ENCODE measurements at regions not wholly inside any gene's neighbourhood (a gene's known extent, or its start where the extent isn't known, plus 50 kb on each side); places are given as distances from the start of the nearest gene placed in this dataset.
"Not testable (repeated sequence)": the region's sequence is repeated elsewhere in the genome, so short reads cannot be mapped to it uniquely, and the experiment has no call there.

GRCh38 chrX:129161108-129161507, 362.2 kb downstream of the SMARCA1 start:
- DNase-seq (ENCODE audit: low spot score), result no peak

- no peak for DNase-seq (ENCODE audit: low spot score)
These were observed 364.8 kb downstream of the SMARCA1 start for GRCh38 chrX:129158505-129158904.

- no peak for DNase-seq (ENCODE audit: low spot score)
These were observed 377.4 kb downstream of the SMARCA1 start for GRCh38 chrX:129145840-129146272.

- DNase-seq (ENCODE audit: low spot score), result no peak
These were observed 377.9 kb downstream of the SMARCA1 start for GRCh38 chrX:129145385-129145784.

GRCh38 chrX:129144172-129145038, 378.9 kb downstream of the SMARCA1 start:
- DNase-seq (ENCODE audit: low spot score), result no peak

- no peak for DNase-seq (ENCODE audit: low spot score)
These were observed 383.3 kb downstream of the SMARCA1 start for GRCh38 chrX:129139837-129140598.

GRCh38 chrX:129125122-129125914, 398.0 kb downstream of the SMARCA1 start:
- DNase-seq (ENCODE audit: low spot score), result no peak

GRCh38 chrX:129123795-129124194, 399.5 kb downstream of the SMARCA1 start:
- no peak for DNase-seq (ENCODE audit: low spot score)

GRCh38 chrX:129116676-129117470, 406.4 kb downstream of the SMARCA1 start:
- peak; percentile 20 for DNase-seq (ENCODE audit: low spot score)

- DNase-seq (ENCODE audit: low spot score), result no peak
These were observed 407.4 kb downstream of the SMARCA1 start for GRCh38 chrX:129115935-129116334.

GRCh38 chrX:129115104-129115503, 408.2 kb downstream of the SMARCA1 start:
- no peak for DNase-seq (ENCODE audit: low spot score)

- no peak for DNase-seq (ENCODE audit: low spot score)
These were observed 412.1 kb downstream of the SMARCA1 start for GRCh38 chrX:129111081-129111798.

GRCh38 chrX:129108936-129109335, 414.4 kb downstream of the SMARCA1 start:
- no peak for DNase-seq (ENCODE audit: low spot score)

- DNase-seq (ENCODE audit: low spot score), result no peak
These were observed 424.1 kb downstream of the SMARCA1 start for GRCh38 chrX:129099207-129099606.

- no peak for DNase-seq (ENCODE audit: low spot score)
These were observed 425.6 kb downstream of the SMARCA1 start for GRCh38 chrX:129097668-129098067.

GRCh38 chrX:129093706-129094105, 429.6 kb downstream of the SMARCA1 start:
- DNase-seq (ENCODE audit: low spot score), result no peak

- DNase-seq (ENCODE audit: low spot score), result no peak
These were observed 430.5 kb downstream of the SMARCA1 start for GRCh38 chrX:129092757-129093156.

- DNase-seq (ENCODE audit: low spot score), result no peak
These were observed 431.0 kb downstream of the SMARCA1 start for GRCh38 chrX:129092242-129092641.

GRCh38 chrX:129091097-129091496, 432.2 kb downstream of the SMARCA1 start:
- DNase-seq (ENCODE audit: low spot score), result no peak

- DNase-seq (ENCODE audit: low spot score), result no peak
These were observed 436.5 kb downstream of the SMARCA1 start for GRCh38 chrX:129086802-129087201.

- DNase-seq (ENCODE audit: low spot score), result not testable (repeated sequence)
These were observed 439.0 kb downstream of the SMARCA1 start for GRCh38 chrX:129084291-129084690.

All from Ammon's horn (tissue), 1 donor.